Stimulated activated naive B cell treated with anti-CD40 and anti-IgM and Interleukin-4, amounts not matched to agents 10 μg/mL and 1 μg/mL and 100 μg/mL, for 72 hours (primary cell): ENCODE measurements at regions not wholly inside any gene's neighbourhood (a gene's known extent, or its start where the extent isn't known, plus 50 kb on each side); places are given as distances from the start of the nearest gene placed in this dataset.
A peak's percentile ranks its signal among the peaks of the same experiment; 100 is the strongest.
"Not testable (repeated sequence)": the region's sequence is repeated elsewhere in the genome, so short reads cannot be mapped to it uniquely, and the experiment has no call there.

Source experiments
- ATAC-seq, 2 donors: fragments of 150-1000 bp; cut with Tn5 transposase; replicated peaks; 2 replicates each; pipeline ENCODE4 v1.10.0; 2021; ENCODE audit warnings: moderate library complexity in 1 of 2
- DNase-seq: peaks from one replicate; pipeline ENCODE4 v3.0.0; 2021
- H3K27ac Mint-ChIP-seq: one replicate; pipeline ENCODE4 v1.8.0; 2022; ENCODE audit warnings: mild to moderate bottlenecking, mixed read lengths
- H3K27me3 Mint-ChIP-seq, 2 donors: one replicate each; pipeline ENCODE4 v1.8.0; 2022; ENCODE audit warnings: mixed read lengths in 2 of 2
- H3K36me3 Mint-ChIP-seq, 2 donors: one replicate each; pipeline ENCODE4 v1.8.0; 2022; ENCODE audit warnings: mixed read lengths in 2 of 2, mild to moderate bottlenecking in 1 of 2
- H3K4me1 Mint-ChIP-seq, 2 donors: one replicate each; pipeline ENCODE4 v1.8.0; 2022; ENCODE audit warnings: mixed read lengths in 2 of 2, mild to moderate bottlenecking in 1 of 2
- H3K4me3 Mint-ChIP-seq, 2 donors: one replicate each; pipeline ENCODE4 v1.8.0; 2022; ENCODE audit warnings: mild to moderate bottlenecking in 2 of 2, mixed read lengths in 2 of 2, moderate library complexity in 1 of 2
- H3K9me3 Mint-ChIP-seq, 2 donors: one replicate each; pipeline ENCODE4 v1.8.0; 2022; ENCODE audit warnings: mixed read lengths in 2 of 2, mild to moderate bottlenecking in 1 of 2

GRCh38 chr2:89833116-89833779, 1141.8 kb downstream of the RPIA start:
- DNase-seq (no peak), ATAC-seq (peak in 1 of 2 donors; percentile 48)
- H3K36me3 Mint-ChIP-seq, result peaks cover 29% of the 10 kb centered on the region in 2 donors
- H3K27ac Mint-ChIP-seq, result no peak overlapping the region
- H3K4me1 Mint-ChIP-seq, result no peaks in the 10 kb centered on the region
- H3K9me3 Mint-ChIP-seq, result peaks cover 47 to 57% of the 10 kb centered on the region in 2 donors
- no peak overlapping the region for H3K4me3 Mint-ChIP-seq
- H3K27me3 Mint-ChIP-seq, result no peaks in the 10 kb centered on the region

GRCh38 chr2:89833780-89834117, 1142.3 kb downstream of the RPIA start:
- Mint-ChIP-seq H3K27me3 (no peaks in the 10 kb centered on the region), H3K4me1 (no peaks in the 10 kb centered on the region), H3K36me3 (peaks cover 32 to 34% of the 10 kb centered on the region in 2 donors), H3K9me3 (peaks cover 47 to 57% of the 10 kb centered on the region in 2 donors), H3K4me3 (no peak overlapping the region), H3K27ac (no peak overlapping the region)
- ATAC-seq (no peak), DNase-seq (no peak)

- Mint-ChIP-seq H3K4me1 (no peaks in the 10 kb centered on the region), H3K4me3 (no peak overlapping the region), H3K27me3 (no peaks in the 10 kb centered on the region), H3K9me3 (peaks cover 42 to 52% of the 10 kb centered on the region in 2 donors), H3K36me3 (peaks cover 29 to 31% of the 10 kb centered on the region in 2 donors), H3K27ac (no peak overlapping the region)
- DNase-seq, result no peak
- ATAC-seq, result no peak
Measured at GRCh38 chr2:89834306-89834705, 1142.8 kb downstream of the RPIA start.

GRCh38 chr2:89836326-89836725, 1144.9 kb downstream of the RPIA start:
- H3K27ac Mint-ChIP-seq, DNase-seq, H3K4me3 Mint-ChIP-seq, H3K4me1 Mint-ChIP-seq, H3K27me3 Mint-ChIP-seq: not testable (repeated sequence)
- Mint-ChIP-seq H3K36me3 (peaks cover 31 to 32% of the 10 kb centered on the region in 2 donors), H3K9me3 (peaks cover 30 to 32% of the 10 kb centered on the region in 2 donors)
- ATAC-seq, result peak in 1 of 2 donors; percentile 49

GRCh38 chr2:89837962-89838625, 1146.6 kb downstream of the RPIA start:
- H3K36me3 Mint-ChIP-seq, result peaks cover 29 to 31% of the 10 kb centered on the region in 2 donors
- no peak overlapping the region for H3K4me3 Mint-ChIP-seq
- DNase-seq (no peak), ATAC-seq (no peak)
- H3K4me1 Mint-ChIP-seq, result peaks cover 0 to 7% of the 10 kb centered on the region in 2 donors
- no peaks in the 10 kb centered on the region for H3K27me3 Mint-ChIP-seq
- H3K27ac Mint-ChIP-seq, result no peak overlapping the region
- peaks cover 21% of the 10 kb centered on the region in 2 donors for H3K9me3 Mint-ChIP-seq

GRCh38 chr2:89840175-89840574, 1148.7 kb downstream of the RPIA start:
- Mint-ChIP-seq H3K36me3 (peaks cover 27 to 28% of the 10 kb centered on the region in 2 donors), H3K9me3 (peaks cover 14 to 20% of the 10 kb centered on the region in 2 donors)
- ATAC-seq, H3K27ac Mint-ChIP-seq, H3K4me1 Mint-ChIP-seq, DNase-seq, H3K4me3 Mint-ChIP-seq, H3K27me3 Mint-ChIP-seq: not testable (repeated sequence)

- H3K4me1 Mint-ChIP-seq, H3K4me3 Mint-ChIP-seq, DNase-seq, H3K27me3 Mint-ChIP-seq, H3K27ac Mint-ChIP-seq: not testable (repeated sequence)
- H3K36me3 Mint-ChIP-seq, result peaks cover 25 to 28% of the 10 kb centered on the region in 2 donors
- peaks cover 10 to 15% of the 10 kb centered on the region in 2 donors for H3K9me3 Mint-ChIP-seq
- ATAC-seq, result peak; percentile 2 to 6
Measured at GRCh38 chr2:89840781-89841475, 1149.5 kb downstream of the RPIA start.

- peak; percentile 29 for DNase-seq
- Mint-ChIP-seq H3K27ac (no peak overlapping the region), H3K36me3 (peaks cover 21 to 25% of the 10 kb centered on the region in 2 donors), H3K9me3 (peaks cover 6 to 11% of the 10 kb centered on the region in 2 donors), H3K4me3 (no peak overlapping the region), H3K27me3 (no peaks in the 10 kb centered on the region), H3K4me1 (peaks cover 0 to 7% of the 10 kb centered on the region in 2 donors)
- ATAC-seq, result peak; percentile 93 to 94
Measured at GRCh38 chr2:89841476-89841840, 1150.0 kb downstream of the RPIA start.

GRCh38 chr2:89842180-89842908, 1150.9 kb downstream of the RPIA start:
- no peak overlapping the region for H3K4me3 Mint-ChIP-seq
- peaks cover 18 to 23% of the 10 kb centered on the region in 2 donors for H3K36me3 Mint-ChIP-seq
- H3K27me3 Mint-ChIP-seq, result no peaks in the 10 kb centered on the region
- H3K9me3 Mint-ChIP-seq, result peaks cover 0 to 5% of the 10 kb centered on the region in 2 donors
- DNase-seq, result no peak
- H3K27ac Mint-ChIP-seq, result no peak overlapping the region
- peaks cover 0 to 7% of the 10 kb centered on the region in 2 donors for H3K4me1 Mint-ChIP-seq
- ATAC-seq, result peak; percentile 8 to 21

GRCh38 chr2:89844221-89844943, 1152.9 kb downstream of the RPIA start:
- ATAC-seq (peak in 1 of 2 donors; percentile 4), DNase-seq (no peak)
- H3K9me3 Mint-ChIP-seq, result peaks cover 0 to 5% of the 10 kb centered on the region in 2 donors
- peaks cover 7 to 8% of the 10 kb centered on the region in 2 donors for H3K27me3 Mint-ChIP-seq
- H3K27ac Mint-ChIP-seq, result no peak overlapping the region
- peaks cover 9 to 10% of the 10 kb centered on the region in 2 donors for H3K36me3 Mint-ChIP-seq
- H3K4me1 Mint-ChIP-seq, result peaks cover 0 to 7% of the 10 kb centered on the region in 2 donors
- H3K4me3 Mint-ChIP-seq, result no peak overlapping the region

- Mint-ChIP-seq H3K4me1 (peaks cover 0 to 7% of the 10 kb centered on the region in 2 donors), H3K27me3 (peaks cover 16 to 18% of the 10 kb centered on the region in 2 donors), H3K36me3 (peaks cover 3 to 4% of the 10 kb centered on the region in 2 donors), H3K27ac (no peak overlapping the region), H3K4me3 (no peak overlapping the region), H3K9me3 (peaks cover 0 to 5% of the 10 kb centered on the region in 2 donors)
- ATAC-seq, result no peak
- DNase-seq, result no peak
Measured at GRCh38 chr2:89845532-89845931, 1154.1 kb downstream of the RPIA start.

- DNase-seq (no peak), ATAC-seq (peak in 1 of 2 donors; percentile 36)
- no peak overlapping the region for H3K4me3 Mint-ChIP-seq
- no peaks in the 10 kb centered on the region for H3K36me3 Mint-ChIP-seq
- peaks cover 4 to 7% of the 10 kb centered on the region in 2 donors for H3K4me1 Mint-ChIP-seq
- peaks cover 20 to 30% of the 10 kb centered on the region in 2 donors for H3K27me3 Mint-ChIP-seq
- no peaks in the 10 kb centered on the region for H3K9me3 Mint-ChIP-seq
- no peak overlapping the region for H3K27ac Mint-ChIP-seq
Measured at GRCh38 chr2:89848114-89848513, 1156.6 kb downstream of the RPIA start.

GRCh38 chr2:89848763-89849368, 1157.4 kb downstream of the RPIA start:
- ATAC-seq, result peak; percentile 10 to 13
- H3K4me1 Mint-ChIP-seq, result peaks cover 4 to 7% of the 10 kb centered on the region in 2 donors
- H3K4me3 Mint-ChIP-seq, result no peak overlapping the region
- no peaks in the 10 kb centered on the region for H3K9me3 Mint-ChIP-seq
- DNase-seq, result no peak
- no peak overlapping the region for H3K27ac Mint-ChIP-seq
- no peaks in the 10 kb centered on the region for H3K36me3 Mint-ChIP-seq
- peaks cover 20 to 30% of the 10 kb centered on the region in 2 donors for H3K27me3 Mint-ChIP-seq
